NB4 (cell line): ENCODE measurements at regions not wholly inside any gene's neighbourhood (a gene's known extent, or its start where the extent isn't known, plus 50 kb on each side); places are given as distances from the start of the nearest gene placed in this dataset.

Source experiments
- DNase-seq: peaks from one replicate; pipeline ENCODE4 v3.0.0; 2010; ENCODE audit warnings: low read depth
- H3K4me3 ChIP-seq: one replicate; pipeline ENCODE4 v1.5.1; 2011; ENCODE audit warnings: mild to moderate bottlenecking, low read depth, low read length, moderate library complexity
- MYC ChIP-seq: IDR thresholded peaks from 2 replicates; pipeline ENCODE4 v1.6.1; 2011; ENCODE audit warnings: low read depth, low read length
- POLR2A ChIP-seq: IDR thresholded peaks from 2 replicates; pipeline ENCODE4 v1.6.1; 2011; ENCODE audit warnings: mild to moderate bottlenecking; ENCODE audit not compliant: insufficient read length; ENCODE audit errors: extremely low read depth
- TF ChIP-seq, protein P1 (sequence below): IDR thresholded peaks from 2 replicates; pipeline ENCODE4 v1.6.1; 2011; ENCODE audit warnings: low read depth, low read length
- TF ChIP-seq, protein P2 (sequence below): IDR thresholded peaks from one replicate; pipeline ENCODE4 v1.5.1; 2012; ENCODE audit warnings: low read depth, low read length

DNA sequence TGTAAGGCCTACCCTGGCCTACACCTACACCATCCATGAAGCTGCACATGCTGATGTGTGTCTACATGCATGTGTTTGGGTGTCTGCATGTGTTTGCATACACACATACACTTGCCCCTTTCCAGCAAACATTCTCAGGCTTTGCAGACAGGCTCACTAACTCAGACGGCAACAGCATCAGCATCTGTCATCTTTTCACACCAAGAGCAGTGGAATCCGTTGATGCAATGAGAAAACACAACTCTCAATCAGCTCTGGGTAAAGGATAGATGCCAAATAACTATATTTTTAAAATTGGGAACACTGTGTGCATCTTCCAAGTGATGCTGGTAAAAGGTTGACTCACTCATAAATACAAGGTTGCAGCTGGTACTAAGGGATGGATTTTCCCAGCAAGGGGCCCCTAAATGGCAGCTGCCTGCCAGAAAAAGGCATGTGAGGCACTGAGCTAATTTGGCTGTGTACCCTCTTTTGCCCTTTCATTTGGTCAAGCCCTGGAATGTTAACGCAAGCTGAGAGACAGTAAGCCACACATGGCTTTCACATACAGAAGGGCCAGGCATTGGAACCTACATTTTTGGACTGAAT, 296.3 kb upstream of the NPSR1 start:
- TF ChIP-seq MYC: no peak
- TF ChIP-seq, protein P1, sequence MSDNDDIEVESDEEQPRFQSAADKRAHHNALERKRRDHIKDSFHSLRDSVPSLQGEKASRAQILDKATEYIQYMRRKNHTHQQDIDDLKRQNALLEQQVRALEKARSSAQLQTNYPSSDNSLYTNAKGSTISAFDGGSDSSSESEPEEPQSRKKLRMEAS: no peak
- TF ChIP-seq, protein P2, sequence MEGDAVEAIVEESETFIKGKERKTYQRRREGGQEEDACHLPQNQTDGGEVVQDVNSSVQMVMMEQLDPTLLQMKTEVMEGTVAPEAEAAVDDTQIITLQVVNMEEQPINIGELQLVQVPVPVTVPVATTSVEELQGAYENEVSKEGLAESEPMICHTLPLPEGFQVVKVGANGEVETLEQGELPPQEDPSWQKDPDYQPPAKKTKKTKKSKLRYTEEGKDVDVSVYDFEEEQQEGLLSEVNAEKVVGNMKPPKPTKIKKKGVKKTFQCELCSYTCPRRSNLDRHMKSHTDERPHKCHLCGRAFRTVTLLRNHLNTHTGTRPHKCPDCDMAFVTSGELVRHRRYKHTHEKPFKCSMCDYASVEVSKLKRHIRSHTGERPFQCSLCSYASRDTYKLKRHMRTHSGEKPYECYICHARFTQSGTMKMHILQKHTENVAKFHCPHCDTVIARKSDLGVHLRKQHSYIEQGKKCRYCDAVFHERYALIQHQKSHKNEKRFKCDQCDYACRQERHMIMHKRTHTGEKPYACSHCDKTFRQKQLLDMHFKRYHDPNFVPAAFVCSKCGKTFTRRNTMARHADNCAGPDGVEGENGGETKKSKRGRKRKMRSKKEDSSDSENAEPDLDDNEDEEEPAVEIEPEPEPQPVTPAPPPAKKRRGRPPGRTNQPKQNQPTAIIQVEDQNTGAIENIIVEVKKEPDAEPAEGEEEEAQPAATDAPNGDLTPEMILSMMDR: no peak
- TF ChIP-seq POLR2A: no peak
- no peak overlapping the region for H3K4me3 ChIP-seq
- DNase-seq: no peak

DNA sequence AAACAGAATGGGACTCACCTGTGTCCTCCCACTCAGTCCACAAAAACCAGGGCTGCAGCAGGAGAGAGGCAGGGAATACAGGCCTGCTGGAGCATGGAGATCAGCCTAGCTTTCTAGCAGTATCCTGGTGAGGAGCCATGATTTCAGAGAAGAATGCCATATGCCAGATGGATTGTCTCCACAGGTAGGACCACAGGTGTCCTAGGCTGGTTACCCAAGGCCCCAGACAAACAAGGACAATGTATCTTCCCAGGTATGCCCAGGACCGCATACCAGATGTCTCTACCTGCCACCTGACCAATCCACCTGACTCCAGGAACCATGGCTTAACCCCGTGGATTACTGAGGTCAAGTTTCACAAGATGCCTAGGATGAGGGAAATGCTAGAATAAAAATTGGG, 295.4 kb upstream of the NPSR1 start:
- TF ChIP-seq, protein P2: no peak
- no peak for TF ChIP-seq POLR2A
- TF ChIP-seq MYC: no peak
- TF ChIP-seq, protein P1: no peak
- no peak for DNase-seq
- no peak overlapping the region for H3K4me3 ChIP-seq

DNA sequence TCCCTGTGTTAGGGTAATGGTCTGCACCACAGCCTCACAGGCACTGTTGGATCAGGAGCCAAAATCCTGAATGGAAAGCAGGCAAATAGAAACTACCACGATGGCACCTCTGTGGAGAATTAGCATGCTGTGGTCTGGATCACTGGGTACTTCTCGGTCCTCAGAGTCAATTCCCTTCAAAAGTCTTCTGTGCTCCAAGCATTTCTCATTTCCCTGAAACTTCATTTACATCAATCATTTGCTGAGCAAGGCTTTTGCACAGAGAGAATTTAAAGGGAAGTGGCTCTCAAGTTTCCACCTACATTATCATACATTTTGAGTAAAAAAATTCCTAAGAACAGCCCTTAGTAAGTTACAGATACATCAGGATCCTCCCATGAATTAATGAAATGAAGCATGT, 293.9 kb upstream of the NPSR1 start:
- no peak overlapping the region for H3K4me3 ChIP-seq
- no peak for DNase-seq
- TF ChIP-seq, protein P2: no peak
- TF ChIP-seq, protein P1: no peak
- TF ChIP-seq MYC (no peak), POLR2A (no peak)

GRCh38 chr7:34365011-34365410, 293.0 kb upstream of the NPSR1 start:
- no peak for DNase-seq
- no peak overlapping the region for H3K4me3 ChIP-seq
- TF ChIP-seq MYC (no peak), POLR2A (no peak)
- TF ChIP-seq, protein P2: no peak
- TF ChIP-seq, protein P1: no peak

- H3K4me3 ChIP-seq: no peak overlapping the region
- TF ChIP-seq, protein P2: no peak
- TF ChIP-seq, protein P1: no peak
- TF ChIP-seq MYC (no peak), POLR2A (no peak)
- no peak for DNase-seq
These were observed 292.4 kb upstream of the NPSR1 start for GRCh38 chr7:34365611-34366010.

DNA sequence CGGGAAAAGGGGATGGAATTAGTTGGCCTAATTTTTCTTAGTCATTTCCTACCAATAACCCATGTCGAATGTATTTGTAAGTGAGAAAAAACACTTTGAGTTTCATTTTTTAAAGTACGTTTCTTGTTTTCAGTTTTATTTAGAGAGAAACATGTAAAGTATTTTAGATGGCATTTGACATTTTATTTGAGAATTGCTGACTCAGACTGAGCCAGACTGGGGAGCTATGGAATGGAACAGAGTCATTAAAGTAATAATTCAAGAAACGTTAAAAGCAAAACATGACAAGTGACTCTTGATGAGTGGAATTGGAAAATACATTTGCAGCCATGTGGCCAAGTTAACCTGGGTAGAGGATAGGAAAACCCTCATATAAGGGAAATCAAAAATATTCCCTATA, 286.1 kb upstream of the NPSR1 start:
- TF ChIP-seq MYC (no peak), POLR2A (no peak)
- TF ChIP-seq, protein P2: no peak
- TF ChIP-seq, protein P1: no peak
- H3K4me3 ChIP-seq: no peak overlapping the region
- no peak for DNase-seq
